Calu3 (cell line): ENCODE measurements at regions not wholly inside any gene's neighbourhood (a gene's known extent, or its start where the extent isn't known, plus 50 kb on each side); places are given as distances from the start of the nearest gene placed in this dataset.

Source experiments
- BruUV-seq: library from RNA; stranded (reverse); fragments of 400-500 nt; replicated peaks from 2 replicates; lab custom pipeline; 2021; lab: Mats Ljungman, UMichigan
- CTCF ChIA-PET: fragments of 300-600 bp; sonication (Branson Sonifier 250); formaldehyde crosslinking; loops from one replicate; lab custom pipeline; 2022; ENCODE audit warnings: antibody characterized with exemption; lab: Charles Lee
- DNase-seq: peaks from one replicate; pipeline ENCODE4 v3.0.0; 2022
- H3K27ac Mint-ChIP-seq: one replicate; pipeline ENCODE4 v1.8.0; 2022; ENCODE audit warnings: mixed read lengths; ENCODE audit not compliant: unreplicated experiment
- H3K27me3 Mint-ChIP-seq: one replicate; pipeline ENCODE4 v1.8.0; 2022; ENCODE audit warnings: mixed read lengths; ENCODE audit not compliant: unreplicated experiment
- H3K36me3 Mint-ChIP-seq: one replicate; pipeline ENCODE4 v1.8.0; 2022; ENCODE audit warnings: mild to moderate bottlenecking, moderate library complexity, mixed read lengths; ENCODE audit not compliant: insufficient read depth, unreplicated experiment
- H3K4me1 Mint-ChIP-seq: one replicate; pipeline ENCODE4 v1.8.0; 2022; ENCODE audit warnings: mild to moderate bottlenecking, low read depth, mixed read lengths; ENCODE audit not compliant: unreplicated experiment
- H3K4me3 Mint-ChIP-seq: one replicate; pipeline ENCODE4 v1.8.0; 2022; ENCODE audit warnings: mild to moderate bottlenecking, low read depth, moderate library complexity, mixed read lengths; ENCODE audit not compliant: unreplicated experiment
- H3K9me3 Mint-ChIP-seq: one replicate; pipeline ENCODE4 v1.8.0; 2022; ENCODE audit warnings: low read depth, mixed read lengths; ENCODE audit not compliant: unreplicated experiment
- CTCF ChIP-seq: fragments of 200-600 bp; IDR thresholded peaks from one replicate; pipeline ENCODE4 v1.8.0; 2022; ENCODE audit warnings: antibody characterized with exemption; ENCODE audit not compliant: unreplicated experiment
- intact Hi-C: fragments of 100-400 bp; cut with micrococcal nuclease; formaldehyde crosslinking; loops from one replicate; pipeline ENCODE4 v1.10.0; 2022; ENCODE audit not compliant: unreplicated experiment

GRCh38 chr3:192001218-192001617 lies 540.3 kb downstream of the PYDC2 start:
- CTCF ChIA-PET: interaction anchor here (1.1 kb wide), 1 partner anchor 23 kb away, joined by 3 read pairs; no protein-coding TSS in a partner anchor
- intact Hi-C loops: no loop called here
- Mint-ChIP-seq H3K4me3 (no peak overlapping the region), H3K4me1 (no peaks in the 10 kb centered on the region), H3K36me3 (no peaks in the 10 kb centered on the region), H3K9me3 (no peaks in the 10 kb centered on the region), H3K27ac (no peak overlapping the region), H3K27me3 (no peaks in the 10 kb centered on the region)
- TF ChIP-seq CTCF: no peak
- BruUV-seq: no TSS peak
- DNase-seq: no peak

- Mint-ChIP-seq H3K27ac (no peak overlapping the region), H3K27me3 (no peaks in the 10 kb centered on the region), H3K4me3 (no peak overlapping the region), H3K36me3 (no peaks in the 10 kb centered on the region), H3K9me3 (no peaks in the 10 kb centered on the region), H3K4me1 (no peaks in the 10 kb centered on the region)
- TF ChIP-seq CTCF: no peak
- no TSS peak for BruUV-seq
- CTCF ChIA-PET: no interaction called here
- no peak for DNase-seq
- intact Hi-C loops: no loop called here
Measured at GRCh38 chr3:192005989-192006388, 545.0 kb downstream of the PYDC2 start.

- H3K36me3 Mint-ChIP-seq: no peaks in the 10 kb centered on the region
- peaks cover 4% of the 10 kb centered on the region for H3K9me3 Mint-ChIP-seq
- H3K4me3 Mint-ChIP-seq: no peak overlapping the region
- no peak for DNase-seq
- TF ChIP-seq CTCF: no peak
- H3K27me3 Mint-ChIP-seq: no peaks in the 10 kb centered on the region
- intact Hi-C loops: no loop called here
- CTCF ChIA-PET: no interaction called here
- no peak overlapping the region for H3K27ac Mint-ChIP-seq
- H3K4me1 Mint-ChIP-seq: no peaks in the 10 kb centered on the region
- BruUV-seq: no TSS peak
Measured at GRCh38 chr3:192009903-192010302, 548.9 kb downstream of the PYDC2 start.

DNA sequence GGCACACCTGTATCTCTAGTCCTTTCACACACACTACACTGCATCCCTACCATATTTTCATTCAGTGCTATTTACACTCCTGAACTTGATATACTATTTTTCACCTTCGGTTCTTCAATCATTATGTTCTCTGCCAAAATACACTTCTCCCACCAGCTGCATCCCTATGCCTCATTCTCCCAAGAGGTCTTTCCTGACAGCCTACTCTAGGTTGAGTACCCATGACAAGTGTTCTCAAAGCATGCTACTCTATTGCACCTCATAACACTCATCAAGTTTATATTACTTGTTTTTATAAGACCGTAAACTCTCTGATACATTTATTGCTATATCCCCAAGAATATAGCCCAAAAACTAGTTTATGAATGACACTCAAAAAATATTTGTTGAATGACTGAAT lies 549.5 kb downstream of the PYDC2 start:
- no peaks in the 10 kb centered on the region for H3K36me3 Mint-ChIP-seq
- BruUV-seq: no TSS peak

More for the DNA sequence above, 549.5 kb downstream of the PYDC2 start:
- Mint-ChIP-seq H3K4me3 (no peak overlapping the region), H3K27me3 (no peaks in the 10 kb centered on the region), H3K27ac (no peak overlapping the region), H3K9me3 (peaks cover 4% of the 10 kb centered on the region), H3K4me1 (no peaks in the 10 kb centered on the region)
- CTCF ChIA-PET: interaction anchor here (0.6 kb wide), 1 partner anchor 1112 kb away, joined by 3 read pairs; no protein-coding TSS in a partner anchor
- no peak for DNase-seq
- intact Hi-C loops: no loop called here
- TF ChIP-seq CTCF: no peak
